Glutamatergic neuron (in vitro differentiated cells): ENCODE measurements at regions not wholly inside any gene's neighbourhood (a gene's known extent, or its start where the extent isn't known, plus 50 kb on each side); places are given as distances from the start of the nearest gene placed in this dataset.
"Not testable (repeated sequence)": the region's sequence is repeated elsewhere in the genome, so short reads cannot be mapped to it uniquely, and the experiment has no call there.

Experiments
- DNase-seq: peaks from one replicate; pipeline ENCODE4 v3.0.0; 2022
- H3K27ac Mint-ChIP-seq: one replicate; pipeline ENCODE4 v1.8.0; 2020; ENCODE audit warnings: mild to moderate bottlenecking, mixed read lengths, inconsistent platforms; ENCODE audit not compliant: unreplicated experiment
- H3K27me3 Mint-ChIP-seq: one replicate; pipeline ENCODE4 v1.8.0; 2020; ENCODE audit warnings: mild to moderate bottlenecking, moderate library complexity, mixed read lengths, inconsistent platforms; ENCODE audit not compliant: unreplicated experiment
- H3K36me3 Mint-ChIP-seq: one replicate; pipeline ENCODE4 v1.8.0; 2020; ENCODE audit warnings: mild to moderate bottlenecking, mixed read lengths, inconsistent platforms; ENCODE audit not compliant: unreplicated experiment
- H3K4me1 Mint-ChIP-seq: one replicate; pipeline ENCODE4 v1.8.0; 2020; ENCODE audit warnings: mild to moderate bottlenecking, low read depth, mixed read lengths, inconsistent platforms; ENCODE audit not compliant: unreplicated experiment
- H3K4me3 Mint-ChIP-seq: one replicate; pipeline ENCODE4 v1.8.0; 2020; ENCODE audit warnings: mild to moderate bottlenecking, mixed read lengths, inconsistent platforms; ENCODE audit not compliant: unreplicated experiment
- H3K9me3 Mint-ChIP-seq: one replicate; pipeline ENCODE4 v1.8.0; 2020; ENCODE audit warnings: mild to moderate bottlenecking, moderate library complexity, mixed read lengths, inconsistent platforms; ENCODE audit not compliant: unreplicated experiment
- CTCF ChIP-seq: fragments of 200-600 bp; sonication (generic); IDR thresholded peaks from one replicate; pipeline ENCODE4 v1.5.0; 2021; ENCODE audit not compliant: partially characterized antibody, unreplicated experiment

- TF ChIP-seq CTCF = no peak
- no peak overlapping the region for H3K4me3 Mint-ChIP-seq
- H3K27me3 Mint-ChIP-seq = peaks cover 2% of the 10 kb centered on the region
- H3K36me3 Mint-ChIP-seq = no peaks in the 10 kb centered on the region
- no peaks in the 10 kb centered on the region for H3K9me3 Mint-ChIP-seq
- DNase-seq = no peak
- H3K27ac Mint-ChIP-seq = no peak overlapping the region
- H3K4me1 Mint-ChIP-seq = no peaks in the 10 kb centered on the region
Observed at GRCh38 chr11:95413021-95413420, 182.0 kb upstream of the SESN3 start.

- H3K27me3 Mint-ChIP-seq = peaks cover 2% of the 10 kb centered on the region
- no peak overlapping the region for H3K27ac Mint-ChIP-seq
- no peak for TF ChIP-seq CTCF
- no peaks in the 10 kb centered on the region for H3K9me3 Mint-ChIP-seq
- no peak overlapping the region for H3K4me3 Mint-ChIP-seq
- no peaks in the 10 kb centered on the region for H3K36me3 Mint-ChIP-seq
- H3K4me1 Mint-ChIP-seq = no peaks in the 10 kb centered on the region
- DNase-seq = no peak
Observed at GRCh38 chr11:95412074-95412473, 181.1 kb upstream of the SESN3 start.

- DNase-seq, H3K27ac Mint-ChIP-seq, H3K27me3 Mint-ChIP-seq, H3K9me3 Mint-ChIP-seq, H3K4me3 Mint-ChIP-seq, H3K36me3 Mint-ChIP-seq, H3K4me1 Mint-ChIP-seq: not testable (repeated sequence)
Observed at GRCh38 chr11:95410707-95411106, 179.7 kb upstream of the SESN3 start.

GRCh38 chr11:95406271-95406670 is 175.3 kb upstream of the SESN3 start:
- DNase-seq = no peak
- H3K9me3 Mint-ChIP-seq = peaks cover 4% of the 10 kb centered on the region
- peaks cover 5% of the 10 kb centered on the region for H3K27me3 Mint-ChIP-seq
- no peaks in the 10 kb centered on the region for H3K36me3 Mint-ChIP-seq
- H3K4me3 Mint-ChIP-seq = no peak overlapping the region
- H3K4me1 Mint-ChIP-seq = peaks cover 3% of the 10 kb centered on the region
- no peak overlapping the region for H3K27ac Mint-ChIP-seq
- no peak for TF ChIP-seq CTCF

GRCh38 chr11:95404370-95404769 is 173.4 kb upstream of the SESN3 start:
- peaks cover 5% of the 10 kb centered on the region for H3K27me3 Mint-ChIP-seq
- H3K36me3 Mint-ChIP-seq = no peaks in the 10 kb centered on the region

More at GRCh38 chr11:95404370-95404769, 173.4 kb upstream of the SESN3 start:
- TF ChIP-seq CTCF = no peak
- Mint-ChIP-seq H3K4me1 (peaks cover 3% of the 10 kb centered on the region), H3K9me3 (peaks cover 4% of the 10 kb centered on the region), H3K4me3 (no peak overlapping the region), H3K27ac (no peak overlapping the region)
- no peak for DNase-seq
